ENCODE measurements at regions not wholly inside any gene's neighbourhood (a gene's known extent, or its start where the extent isn't known, plus 50 kb on each side); places are given as distances from the start of the nearest gene placed in this dataset.

DNA sequence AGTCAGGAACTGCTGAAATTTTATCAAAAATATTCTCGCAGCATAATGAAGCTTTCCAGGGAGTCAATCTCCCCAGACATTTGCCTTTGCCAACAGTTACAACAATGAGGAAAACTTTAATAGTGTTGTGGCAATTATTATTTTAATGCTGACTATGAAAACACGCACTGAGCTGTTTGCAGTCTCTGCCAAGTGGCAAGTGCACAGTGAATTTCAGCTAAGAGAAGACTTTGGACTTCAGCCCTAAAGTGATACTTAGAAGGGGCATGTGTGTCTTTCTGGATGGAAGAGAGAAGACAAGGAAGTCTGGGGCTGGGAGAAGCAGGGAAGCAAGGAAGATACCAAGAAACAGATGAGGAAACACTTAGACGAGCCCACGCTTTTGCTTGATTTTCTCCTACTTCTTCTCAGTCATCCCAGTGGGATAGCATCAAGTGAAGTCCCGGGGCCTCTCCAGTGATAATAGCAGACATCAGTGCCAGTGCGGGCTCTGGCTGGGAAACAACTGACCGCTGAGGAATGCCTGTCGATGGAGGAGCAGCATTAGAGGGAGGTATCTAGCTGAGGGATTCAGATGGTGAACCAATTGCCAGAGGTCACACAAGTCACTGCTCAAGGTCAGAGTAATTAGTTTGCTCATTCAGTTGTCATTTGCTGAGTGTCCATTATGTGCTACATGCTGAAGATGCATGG is 196.3 kb downstream of the TTLL7 start:
- Histone ChIP-seq H3K9me3 (ENCODE audit: control insufficient read depth, insufficient read depth, low read length) (no peaks in the 10 kb centered on the region), H4K20me1 (ENCODE audit: control insufficient read depth, insufficient read depth, low read depth, low read length) (no peaks in the 10 kb centered on the region), H3K4me1 (ENCODE audit: control insufficient read depth, low read length) (no peaks in the 10 kb centered on the region), H3K9me2 (replicated peaks; ENCODE audit: control insufficient read depth, low read length) (no peaks in the 10 kb centered on the region), H3K4me3 (ENCODE audit: low read length) (no peak overlapping the region), H3F3A (ENCODE audit: control insufficient read depth, insufficient read depth) (no peaks in the 10 kb centered on the region), H3K79me2 (ENCODE audit: control insufficient read depth, low read length) (no peaks in the 10 kb centered on the region), H3K4me2 (ENCODE audit: low read length) (no peak overlapping the region), H3K36me3 (ENCODE audit: control insufficient read depth, low read length) (no peaks in the 10 kb centered on the region), H3K27me3 (ENCODE audit: control insufficient read depth, low read length) (no peaks in the 10 kb centered on the region), H3K27ac (ENCODE audit: low read depth, low read length) (no peak overlapping the region)
- TF ChIP-seq EZH2phosphoT487 (IDR thresholded peaks at IDR 0.05; ENCODE audit: borderline replicate concordance, low read length): no peak
- TF ChIP-seq, protein P1, sequence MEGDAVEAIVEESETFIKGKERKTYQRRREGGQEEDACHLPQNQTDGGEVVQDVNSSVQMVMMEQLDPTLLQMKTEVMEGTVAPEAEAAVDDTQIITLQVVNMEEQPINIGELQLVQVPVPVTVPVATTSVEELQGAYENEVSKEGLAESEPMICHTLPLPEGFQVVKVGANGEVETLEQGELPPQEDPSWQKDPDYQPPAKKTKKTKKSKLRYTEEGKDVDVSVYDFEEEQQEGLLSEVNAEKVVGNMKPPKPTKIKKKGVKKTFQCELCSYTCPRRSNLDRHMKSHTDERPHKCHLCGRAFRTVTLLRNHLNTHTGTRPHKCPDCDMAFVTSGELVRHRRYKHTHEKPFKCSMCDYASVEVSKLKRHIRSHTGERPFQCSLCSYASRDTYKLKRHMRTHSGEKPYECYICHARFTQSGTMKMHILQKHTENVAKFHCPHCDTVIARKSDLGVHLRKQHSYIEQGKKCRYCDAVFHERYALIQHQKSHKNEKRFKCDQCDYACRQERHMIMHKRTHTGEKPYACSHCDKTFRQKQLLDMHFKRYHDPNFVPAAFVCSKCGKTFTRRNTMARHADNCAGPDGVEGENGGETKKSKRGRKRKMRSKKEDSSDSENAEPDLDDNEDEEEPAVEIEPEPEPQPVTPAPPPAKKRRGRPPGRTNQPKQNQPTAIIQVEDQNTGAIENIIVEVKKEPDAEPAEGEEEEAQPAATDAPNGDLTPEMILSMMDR (IDR thresholded peaks at IDR 0.05; ENCODE audit: low read depth, low read length, poor library complexity, severe bottlenecking): no peak

DNA sequence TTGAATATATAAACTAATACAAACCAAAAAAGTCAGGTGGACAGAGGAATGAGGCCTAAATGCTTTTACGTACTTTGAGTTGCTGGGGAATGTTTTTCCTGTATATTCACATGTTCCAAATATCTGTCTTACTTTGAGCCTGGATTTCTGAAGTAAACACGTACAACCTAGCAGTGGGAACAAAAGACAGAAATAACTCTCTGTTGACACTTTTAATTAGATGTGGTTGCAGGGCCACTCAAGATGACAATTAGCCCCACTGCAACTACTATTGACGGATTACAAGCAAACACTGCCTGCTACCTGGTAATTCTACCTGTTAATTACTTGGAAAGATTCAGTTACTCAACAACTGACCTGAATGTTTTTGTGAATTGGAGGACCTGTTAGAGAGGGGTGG is 196.9 kb downstream of the TTLL7 start:
- TF ChIP-seq, protein P1 (IDR thresholded peaks at IDR 0.05; ENCODE audit: low read depth, low read length, poor library complexity, severe bottlenecking): no peak
- no peak for TF ChIP-seq EZH2phosphoT487 (IDR thresholded peaks at IDR 0.05; ENCODE audit: borderline replicate concordance, low read length)
- H3K4me2 ChIP-seq (ENCODE audit: low read length): no peak overlapping the region

DNA sequence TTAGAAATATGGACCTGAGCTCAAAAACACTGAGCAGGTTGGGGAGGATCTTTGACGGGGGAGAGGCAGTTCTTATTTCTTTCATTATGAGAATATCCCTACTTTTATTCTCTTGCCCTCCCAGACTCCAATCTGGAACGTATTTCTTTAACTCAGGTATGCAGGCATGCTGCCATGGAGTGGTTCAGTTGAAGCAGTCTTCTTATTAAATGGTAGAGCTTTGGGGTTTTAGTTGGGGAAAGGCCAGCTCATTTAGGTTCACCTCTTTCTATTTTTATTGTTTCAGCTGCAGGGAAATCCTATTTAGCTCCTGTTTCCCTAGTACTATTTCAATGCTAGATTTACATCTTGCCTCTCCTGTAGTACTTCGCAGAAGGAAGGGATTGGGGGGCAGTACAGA is 198.9 kb downstream of the TTLL7 start:
- Histone ChIP-seq H3K4me3 (ENCODE audit: low read length) (no peak overlapping the region), H3K4me2 (ENCODE audit: low read length) (no peak overlapping the region), H4K20me1 (ENCODE audit: control insufficient read depth, insufficient read depth, low read depth, low read length) (no peaks in the 10 kb centered on the region), H3K9me3 (ENCODE audit: control insufficient read depth, insufficient read depth, low read length) (no peaks in the 10 kb centered on the region), H3K27ac (ENCODE audit: low read depth, low read length) (no peak overlapping the region), H3K9me2 (replicated peaks; ENCODE audit: control insufficient read depth, low read length) (no peaks in the 10 kb centered on the region), H3K79me2 (ENCODE audit: control insufficient read depth, low read length) (no peaks in the 10 kb centered on the region), H3F3A (ENCODE audit: control insufficient read depth, insufficient read depth) (no peaks in the 10 kb centered on the region), H3K36me3 (ENCODE audit: control insufficient read depth, low read length) (no peaks in the 10 kb centered on the region), H3K4me1 (ENCODE audit: control insufficient read depth, low read length) (no peaks in the 10 kb centered on the region), H3K27me3 (ENCODE audit: control insufficient read depth, low read length) (no peaks in the 10 kb centered on the region)
- TF ChIP-seq, protein P1 (IDR thresholded peaks at IDR 0.05; ENCODE audit: low read depth, low read length, poor library complexity, severe bottlenecking): no peak
- TF ChIP-seq EZH2phosphoT487 (IDR thresholded peaks at IDR 0.05; ENCODE audit: borderline replicate concordance, low read length): no peak

More for the DNA sequence above, 196.9 kb downstream of the TTLL7 start:
- H3K27ac ChIP-seq (ENCODE audit: low read depth, low read length): no peak overlapping the region
- H3K9me3 ChIP-seq (ENCODE audit: control insufficient read depth, insufficient read depth, low read length): no peaks in the 10 kb centered on the region
- no peaks in the 10 kb centered on the region for H3K9me2 ChIP-seq (replicated peaks; ENCODE audit: control insufficient read depth, low read length)
- no peaks in the 10 kb centered on the region for H3K4me1 ChIP-seq (ENCODE audit: control insufficient read depth, low read length)
- no peaks in the 10 kb centered on the region for H4K20me1 ChIP-seq (ENCODE audit: control insufficient read depth, insufficient read depth, low read depth, low read length)
- no peaks in the 10 kb centered on the region for H3F3A ChIP-seq (ENCODE audit: control insufficient read depth, insufficient read depth)
- no peaks in the 10 kb centered on the region for H3K79me2 ChIP-seq (ENCODE audit: control insufficient read depth, low read length)
- H3K27me3 ChIP-seq (ENCODE audit: control insufficient read depth, low read length): no peaks in the 10 kb centered on the region
- no peaks in the 10 kb centered on the region for H3K36me3 ChIP-seq (ENCODE audit: control insufficient read depth, low read length)
- H3K4me3 ChIP-seq (ENCODE audit: low read length): no peak overlapping the region
